ENCODE measurements at regions not wholly inside any gene's neighbourhood (a gene's known extent, or its start where the extent isn't known, plus 50 kb on each side); places are given as distances from the start of the nearest gene placed in this dataset.

DNA sequence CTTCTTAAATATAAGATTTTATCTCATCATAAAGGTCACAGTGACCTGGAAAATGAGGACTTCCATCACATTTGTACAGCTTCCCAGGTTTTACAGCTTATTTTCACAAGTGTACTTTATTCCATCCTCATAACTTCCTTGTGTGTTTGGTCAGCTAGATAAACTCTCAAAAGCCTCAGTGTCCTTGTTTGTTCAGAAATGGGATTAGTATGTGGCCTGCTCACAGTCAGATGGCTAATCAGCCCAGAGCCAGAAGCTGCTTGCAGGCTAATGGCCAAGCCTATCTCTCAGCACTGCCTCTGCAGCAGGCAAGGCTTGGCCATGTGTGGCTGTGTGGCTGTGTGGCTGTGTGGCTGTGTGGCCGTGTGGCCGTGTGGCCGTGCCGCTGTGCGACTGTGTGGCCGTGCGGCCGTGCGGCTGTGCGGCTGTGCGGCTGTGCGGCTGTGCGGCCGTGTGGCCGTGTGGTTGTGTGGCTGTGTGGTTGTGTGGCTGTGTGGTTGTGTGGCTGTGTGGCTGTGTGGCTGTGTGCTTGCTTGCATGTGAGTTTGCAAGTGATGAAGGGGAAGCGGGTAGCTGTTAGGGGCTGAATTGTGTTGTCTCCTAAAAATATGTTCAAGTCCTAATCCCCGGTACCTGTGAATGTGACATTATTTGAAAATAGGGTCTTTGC lies 233.0 kb upstream of the TNP1 start:
- Histone ChIP-seq H3K4me1 (ENCODE audit: insufficient read depth) (no peaks in the 10 kb centered on the region), H3K36me3 (replicated peaks; ENCODE audit: insufficient read depth, low read depth) (no peaks in the 10 kb centered on the region), H3K4me2 (no peak overlapping the region), H3K79me2 (no peaks in the 10 kb centered on the region), H3K9me2 (replicated peaks; ENCODE audit: insufficient read depth) (no peaks in the 10 kb centered on the region), H3K27me3 (no peaks in the 10 kb centered on the region), H4K20me1 (ENCODE audit: insufficient read depth, poor library complexity, severe bottlenecking) (no peaks in the 10 kb centered on the region), H2AFZ (no peak overlapping the region), H3K9me3 (ENCODE audit: low read depth) (no peaks in the 10 kb centered on the region), H3K27ac (peak overlapping the region; percentile 60), H3K4me3 (no peak overlapping the region)
- TF ChIP-seq EZH2 (IDR thresholded peaks at IDR 0.05; ENCODE audit: borderline replicate concordance): no peak
- TF ChIP-seq EZH2phosphoT487 (IDR thresholded peaks at IDR 0.05; ENCODE audit: low read depth, severe bottlenecking, unreplicated experiment): no peak
- TF ChIP-seq, protein P1, sequence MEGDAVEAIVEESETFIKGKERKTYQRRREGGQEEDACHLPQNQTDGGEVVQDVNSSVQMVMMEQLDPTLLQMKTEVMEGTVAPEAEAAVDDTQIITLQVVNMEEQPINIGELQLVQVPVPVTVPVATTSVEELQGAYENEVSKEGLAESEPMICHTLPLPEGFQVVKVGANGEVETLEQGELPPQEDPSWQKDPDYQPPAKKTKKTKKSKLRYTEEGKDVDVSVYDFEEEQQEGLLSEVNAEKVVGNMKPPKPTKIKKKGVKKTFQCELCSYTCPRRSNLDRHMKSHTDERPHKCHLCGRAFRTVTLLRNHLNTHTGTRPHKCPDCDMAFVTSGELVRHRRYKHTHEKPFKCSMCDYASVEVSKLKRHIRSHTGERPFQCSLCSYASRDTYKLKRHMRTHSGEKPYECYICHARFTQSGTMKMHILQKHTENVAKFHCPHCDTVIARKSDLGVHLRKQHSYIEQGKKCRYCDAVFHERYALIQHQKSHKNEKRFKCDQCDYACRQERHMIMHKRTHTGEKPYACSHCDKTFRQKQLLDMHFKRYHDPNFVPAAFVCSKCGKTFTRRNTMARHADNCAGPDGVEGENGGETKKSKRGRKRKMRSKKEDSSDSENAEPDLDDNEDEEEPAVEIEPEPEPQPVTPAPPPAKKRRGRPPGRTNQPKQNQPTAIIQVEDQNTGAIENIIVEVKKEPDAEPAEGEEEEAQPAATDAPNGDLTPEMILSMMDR (IDR thresholded peaks at IDR 0.05; ENCODE audit: poor library complexity): no peak
- WGBS (ENCODE audit: low lambda C conversion rate, missing lambda C conversion rate): 79% methylated on average over 16 of the region's 17 CpGs
- peak; percentile 22 for DNase-seq (ENCODE audit: low spot score)

DNA sequence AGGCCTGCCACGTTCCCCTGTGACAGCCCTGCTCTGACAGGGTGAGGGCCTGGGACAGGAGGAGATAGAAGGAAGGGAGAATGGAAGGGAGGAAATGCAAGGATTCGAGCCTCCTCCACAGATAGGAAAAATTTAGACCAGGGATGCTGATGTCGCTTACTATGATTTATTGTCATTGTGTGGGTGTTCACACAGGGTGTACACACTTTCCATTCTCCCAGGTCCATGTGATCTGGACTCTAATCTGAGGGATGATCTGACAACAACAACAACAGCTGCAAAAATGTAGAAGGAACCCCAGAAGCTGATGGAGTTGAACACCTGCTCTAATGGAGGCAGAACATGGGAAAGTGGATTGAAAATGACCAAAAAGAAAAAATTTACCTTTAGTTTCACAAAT lies 231.7 kb upstream of the TNP1 start:
- H3K79me2 ChIP-seq: no peaks in the 10 kb centered on the region
- no peaks in the 10 kb centered on the region for H4K20me1 ChIP-seq (ENCODE audit: insufficient read depth, poor library complexity, severe bottlenecking)
- no peak for DNase-seq (ENCODE audit: low spot score)
- H3K9me2 ChIP-seq (replicated peaks; ENCODE audit: insufficient read depth): no peaks in the 10 kb centered on the region
- WGBS (ENCODE audit: low lambda C conversion rate, missing lambda C conversion rate): 95% methylated on average over 3 of the region's 3 CpGs
- TF ChIP-seq, protein P1 (IDR thresholded peaks at IDR 0.05; ENCODE audit: poor library complexity): no peak
- no peak for TF ChIP-seq EZH2phosphoT487 (IDR thresholded peaks at IDR 0.05; ENCODE audit: low read depth, severe bottlenecking, unreplicated experiment)
- TF ChIP-seq EZH2 (IDR thresholded peaks at IDR 0.05; ENCODE audit: borderline replicate concordance): no peak
- no peaks in the 10 kb centered on the region for H3K4me1 ChIP-seq (ENCODE audit: insufficient read depth)
- no peaks in the 10 kb centered on the region for H3K36me3 ChIP-seq (replicated peaks; ENCODE audit: insufficient read depth, low read depth)
- H3K4me2 ChIP-seq: no peak overlapping the region
- no peaks in the 10 kb centered on the region for H3K27me3 ChIP-seq
- no peak overlapping the region for H3K4me3 ChIP-seq
- no peak overlapping the region for H3K27ac ChIP-seq
- no peak overlapping the region for H2AFZ ChIP-seq
- H3K9me3 ChIP-seq (ENCODE audit: low read depth): no peaks in the 10 kb centered on the region

- no peak overlapping the region for H2AFZ ChIP-seq
- DNase-seq (ENCODE audit: low spot score): no peak
- no peak for TF ChIP-seq EZH2phosphoT487 (IDR thresholded peaks at IDR 0.05; ENCODE audit: low read depth, severe bottlenecking, unreplicated experiment)
- TF ChIP-seq EZH2 (IDR thresholded peaks at IDR 0.05; ENCODE audit: borderline replicate concordance): no peak
- TF ChIP-seq, protein P1 (IDR thresholded peaks at IDR 0.05; ENCODE audit: poor library complexity): no peak
- no peaks in the 10 kb centered on the region for H3K79me2 ChIP-seq
- no peaks in the 10 kb centered on the region for H3K9me3 ChIP-seq (ENCODE audit: low read depth)
- WGBS (ENCODE audit: low lambda C conversion rate, missing lambda C conversion rate): 92% methylated on average over 3 of the region's 3 CpGs
- no peak overlapping the region for H3K27ac ChIP-seq
- no peak overlapping the region for H3K4me3 ChIP-seq
- H3K9me2 ChIP-seq (replicated peaks; ENCODE audit: insufficient read depth): no peaks in the 10 kb centered on the region
- no peaks in the 10 kb centered on the region for H3K4me1 ChIP-seq (ENCODE audit: insufficient read depth)
- H3K4me2 ChIP-seq: no peak overlapping the region
- H3K36me3 ChIP-seq (replicated peaks; ENCODE audit: insufficient read depth, low read depth): no peaks in the 10 kb centered on the region
- no peaks in the 10 kb centered on the region for H3K27me3 ChIP-seq
- H4K20me1 ChIP-seq (ENCODE audit: insufficient read depth, poor library complexity, severe bottlenecking): no peaks in the 10 kb centered on the region
Measured at GRCh38 chr2:217090884-217091283, 231.0 kb upstream of the TNP1 start.
